Common myeloid progenitor, CD34-positive (primary cell): ENCODE measurements at regions not wholly inside any gene's neighbourhood (a gene's known extent, or its start where the extent isn't known, plus 50 kb on each side); places are given as distances from the start of the nearest gene placed in this dataset.
"Not testable (repeated sequence)": the region's sequence is repeated elsewhere in the genome, so short reads cannot be mapped to it uniquely, and the experiment has no call there.

Experiments
- CTCF ChIA-PET: fragments of 350-600 bp; sonication (Branson Sonifier 250); formaldehyde crosslinking; loops from one replicate; lab custom pipeline; 2021; ENCODE audit warnings: antibody characterized with exemption; lab: Charles Lee
- POLR2A ChIA-PET: fragments of 350-600 bp; sonication (Branson Sonifier 250); formaldehyde crosslinking; loops from one replicate; lab custom pipeline; 2021; ENCODE audit warnings: antibody characterized with exemption; lab: Charles Lee
- DNase-seq, 3 donors: peaks; one replicate each; pipeline versions ENCODE4 v3.0.0 to v3.0.0-alpha.2; 2013
- H3K27ac ChIP-seq, 2 experiments: 1 replicate in 1 of 2; 2 replicates in 1 of 2; pipeline ENCODE4 v1.7.0; 2013; ENCODE audit warnings: inconsistent platforms in 2 of 2, low read length in 2 of 2, mild to moderate bottlenecking in 2 of 2, low read depth in 1 of 2, moderate library complexity in 1 of 2; ENCODE audit not compliant: severe bottlenecking in 2 of 2, insufficient read depth in 1 of 2, poor library complexity in 1 of 2
- H3K27me3 ChIP-seq, 5 experiments: replicated peaks in 2 of 5; 1 replicate in 3 of 5; 2 replicates in 2 of 5; pipeline versions ENCODE4 v1.6.1 to v1.7.0; 2013; ENCODE audit warnings: low read length in 4 of 5, mild to moderate bottlenecking in 2 of 5, moderate library complexity in 2 of 5, inconsistent platforms in 1 of 5; ENCODE audit not compliant: insufficient read depth in 5 of 5, control insufficient read depth in 4 of 5
- H3K36me3 ChIP-seq, 4 experiments: 1 replicate in 2 of 4; 2 replicates in 2 of 4; pipeline versions ENCODE4 v1.6.1 to v1.7.0; 2013; ENCODE audit warnings: low read length in 3 of 4, control low read depth in 1 of 4, mild to moderate bottlenecking in 1 of 4; ENCODE audit not compliant: control insufficient read depth in 4 of 4, insufficient read depth in 4 of 4
- H3K4me1 ChIP-seq, 4 experiments: 1 replicate in 3 of 4; 2 replicates in 1 of 4; pipeline versions ENCODE4 v1.6.1 to v1.7.1; 2013; ENCODE audit warnings: low read length in 3 of 4, mild to moderate bottlenecking in 3 of 4, control low read depth in 1 of 4, inconsistent platforms in 1 of 4, moderate library complexity in 1 of 4; ENCODE audit not compliant: control insufficient read depth in 4 of 4, insufficient read depth in 4 of 4; ENCODE audit errors: control extremely low read depth in 1 of 4
- H3K4me3 ChIP-seq, 7 experiments: 1 replicate in 4 of 7; 2 replicates in 3 of 7; pipeline versions ENCODE4 v1.5.1 to v1.7.0; 2013; ENCODE audit warnings: mild to moderate bottlenecking in 7 of 7, low read length in 6 of 7, moderate library complexity in 6 of 7, inconsistent platforms in 2 of 7, low read depth in 2 of 7, control low read depth in 1 of 7; ENCODE audit not compliant: insufficient read depth in 4 of 7, control insufficient read depth in 1 of 7; ENCODE audit errors: extremely low read depth in 1 of 7
- H3K9me3 ChIP-seq, 5 experiments: 1 replicate in 4 of 5; 2 replicates in 1 of 5; pipeline versions ENCODE4 v1.6.1 to v1.7.1; 2013; ENCODE audit warnings: low read length in 4 of 5, mild to moderate bottlenecking in 2 of 5, inconsistent platforms in 1 of 5, low read depth in 1 of 5, moderate library complexity in 1 of 5; ENCODE audit not compliant: control insufficient read depth in 4 of 5, insufficient read depth in 2 of 5; ENCODE audit errors: control extremely low read depth in 1 of 5
- WGBS: methylation state at CpG from one replicate; pipeline ENCODE4 v1.1.5; 2013; ENCODE audit not compliant: insufficient coverage; 5-methylcytosine and 5-hydroxymethylcytosine counted together

DNA sequence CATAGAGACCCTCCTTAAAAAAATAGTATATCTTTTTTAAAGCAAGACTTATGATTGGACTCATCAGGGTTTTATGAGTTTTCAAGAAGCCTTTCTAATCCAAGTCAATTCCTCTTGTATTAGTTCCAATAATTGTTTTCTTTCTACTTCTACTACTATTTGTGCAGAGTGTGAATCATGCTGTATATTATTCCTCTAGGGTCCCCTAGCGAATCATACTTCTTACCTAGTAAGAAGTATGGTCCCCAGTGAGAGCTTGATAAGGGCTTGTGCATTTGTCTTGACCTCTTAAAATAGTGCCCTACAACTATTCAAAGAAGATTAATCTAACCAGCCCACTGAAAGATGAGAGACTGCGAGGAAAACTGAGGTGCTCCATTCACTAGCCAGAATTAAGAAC, 715.7 kb upstream of the ZP4 start:
- ChIA-PET POLR2A (no interaction called here), CTCF (interaction anchor here (1.0 to 1.4 kb wide), 3 partner anchors 14 to 354 kb away, joined by 3 to 4 read pairs (median 4); no protein-coding TSS in a partner anchor)

DNA sequence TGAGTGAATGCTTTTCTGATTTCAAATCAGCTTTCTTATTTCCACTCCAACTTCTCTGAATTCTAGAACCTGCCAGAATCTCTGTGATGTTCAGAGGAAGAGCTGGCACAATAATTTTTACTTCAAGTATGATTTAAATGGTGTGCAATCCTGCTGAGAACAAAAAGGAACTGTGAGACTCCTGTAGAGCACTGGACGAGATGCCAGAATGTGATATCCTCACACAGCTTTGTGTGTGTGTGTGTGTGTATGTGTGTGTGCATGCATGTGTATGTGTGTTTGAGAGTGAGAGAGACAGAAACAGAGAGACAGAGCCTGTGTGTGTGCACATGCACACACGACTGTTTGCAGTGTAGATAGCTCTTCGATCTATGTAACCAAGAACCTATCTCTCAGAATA, 713.6 kb upstream of the ZP4 start:
- H3K4me3 ChIP-seq: no peak overlapping the region

More for the DNA sequence above, 715.7 kb upstream of the ZP4 start:
- WGBS: 10% methylated on average over 1 of the region's 2 CpGs
- H3K27ac ChIP-seq: peak overlapping the region; percentile 11 to 74
- peaks cover 0 to 3% (median 0%) of the 10 kb centered on the region in 5 experiments for H3K9me3 ChIP-seq
- no peaks in the 10 kb centered on the region for H3K36me3 ChIP-seq
- H3K4me1 ChIP-seq: peaks cover 12 to 27% (median 14%) of the 10 kb centered on the region in 4 experiments
- H3K27me3 ChIP-seq: no peaks in the 10 kb centered on the region
- no peak for DNase-seq
- H3K4me3 ChIP-seq: peak overlapping the region in 3 of 7 experiments; percentile 11 to 48 (median 37)

DNA sequence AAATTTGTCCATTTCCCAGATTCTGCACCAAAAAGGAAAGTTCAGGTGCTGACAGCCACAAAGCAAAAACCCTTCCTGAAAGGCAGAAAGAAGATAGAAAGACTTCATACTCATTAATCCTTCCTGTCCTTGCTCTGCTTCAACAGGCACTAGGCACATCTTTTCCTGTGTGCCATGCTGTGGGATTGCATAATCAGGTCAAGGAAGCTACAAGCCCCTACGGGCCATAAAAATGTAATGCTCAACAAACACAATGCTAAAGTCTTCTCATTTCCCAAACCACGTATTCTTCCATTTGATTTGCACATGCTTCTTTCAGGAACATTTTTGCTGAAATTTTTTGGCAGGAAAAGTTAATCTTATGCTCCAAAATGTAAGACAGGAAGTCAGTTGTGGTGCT, 710.9 kb upstream of the ZP4 start:
- H3K36me3 ChIP-seq, POLR2A ChIA-PET, DNase-seq, H3K27me3 ChIP-seq, H3K9me3 ChIP-seq, H3K27ac ChIP-seq, H3K4me3 ChIP-seq: not testable (repeated sequence)
- H3K4me1 ChIP-seq: peaks cover under 1 to 11% (median 4%) of the 10 kb centered on the region in 4 experiments
- WGBS: no CpG with 5 or more reads among the region's 2 CpGs
- CTCF ChIA-PET: interaction anchor here (0.6 kb wide), 1 partner anchor 54 kb away, joined by 3 read pairs; no protein-coding TSS in a partner anchor

More for the DNA sequence above, 713.6 kb upstream of the ZP4 start:
- Histone ChIP-seq H3K27me3 (no peaks in the 10 kb centered on the region), H3K36me3 (no peaks in the 10 kb centered on the region), H3K9me3 (peaks cover 0 to 3% (median 0%) of the 10 kb centered on the region in 5 experiments), H3K27ac (no peak overlapping the region), H3K4me1 (peaks cover 12 to 27% (median 14%) of the 10 kb centered on the region in 4 experiments)
- 100% methylated on average over 1 of the region's 3 CpGs for WGBS
- ChIA-PET POLR2A (no interaction called here), CTCF (interaction anchor here (1.3 kb wide), 1 partner anchor 9 kb away, joined by 3 read pairs; no protein-coding TSS in a partner anchor)
- DNase-seq: no peak

DNA sequence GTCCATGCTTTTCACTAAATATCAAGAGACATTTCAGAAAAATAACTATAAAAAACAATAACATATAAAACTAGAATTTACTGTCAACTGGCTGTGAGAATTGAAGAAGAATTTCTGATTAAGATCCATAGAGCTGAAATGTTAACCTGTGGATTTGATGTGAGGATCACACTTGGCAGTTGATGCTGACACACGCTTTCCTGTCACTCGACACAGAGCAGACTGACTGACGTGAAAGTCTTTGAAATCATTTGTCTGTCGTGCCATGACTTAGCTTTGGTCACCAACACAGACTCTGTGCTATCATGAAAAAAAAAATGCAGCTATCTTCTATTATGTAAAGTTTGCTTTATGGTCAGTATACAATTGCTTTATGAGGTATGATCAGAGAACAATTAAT, 706.0 kb upstream of the ZP4 start:
- Histone ChIP-seq H3K27me3 (no peaks in the 10 kb centered on the region), H3K4me1 (peaks cover 0 to 2% (median 0%) of the 10 kb centered on the region in 4 experiments), H3K36me3 (no peaks in the 10 kb centered on the region), H3K9me3 (no peaks in the 10 kb centered on the region), H3K27ac (no peak overlapping the region), H3K4me3 (no peak overlapping the region)
- ChIA-PET CTCF (no interaction called here), POLR2A (no interaction called here)
- no peak for DNase-seq
- 74% methylated on average over 3 of the region's 4 CpGs for WGBS

- no peaks in the 10 kb centered on the region for H3K36me3 ChIP-seq
- POLR2A ChIA-PET: no interaction called here
Measured at GRCh38 chr1:238592621-238593020, 701.9 kb upstream of the ZP4 start.

DNA sequence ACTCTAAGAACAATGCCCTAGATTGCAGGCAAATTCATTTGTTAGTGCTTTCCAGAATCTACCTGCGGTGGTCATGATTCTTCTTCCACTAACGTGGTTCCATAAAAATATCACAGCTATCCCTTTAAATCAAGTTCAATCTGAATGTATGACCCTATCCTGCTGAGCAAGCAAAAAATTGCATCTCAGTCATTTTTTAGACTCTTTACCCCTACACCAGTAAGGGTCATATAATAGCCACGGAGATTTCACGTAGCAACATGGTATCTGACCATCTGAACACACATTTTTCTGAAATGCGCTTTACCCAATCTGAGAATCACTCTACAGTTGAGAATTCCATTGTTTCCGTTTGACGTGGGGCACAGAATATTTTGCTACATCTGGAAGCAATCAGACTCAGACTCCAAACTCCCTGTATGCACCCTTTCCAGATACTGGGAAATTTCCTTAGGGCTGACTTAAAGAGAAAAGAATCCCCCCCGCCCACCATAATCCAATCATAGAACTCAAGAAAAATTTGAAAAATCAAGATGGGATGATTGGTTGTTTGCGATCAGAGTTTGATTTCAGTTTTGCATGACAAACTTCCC, 699.2 kb upstream of the ZP4 start:
- Histone ChIP-seq H3K4me3 (no peak overlapping the region), H3K27me3 (no peaks in the 10 kb centered on the region), H3K36me3 (no peaks in the 10 kb centered on the region), H3K9me3 (no peaks in the 10 kb centered on the region), H3K4me1 (no peaks in the 10 kb centered on the region), H3K27ac (no peak overlapping the region)
- 98% methylated on average over 7 of the region's 9 CpGs for WGBS
- DNase-seq: no peak
- POLR2A ChIA-PET: no interaction called here
- CTCF ChIA-PET: no interaction called here

More at GRCh38 chr1:238592621-238593020, 701.9 kb upstream of the ZP4 start:
- no peak overlapping the region for H3K4me3 ChIP-seq
- no peak for DNase-seq
- no peaks in the 10 kb centered on the region for H3K4me1 ChIP-seq
- H3K27ac ChIP-seq: no peak overlapping the region
- no peaks in the 10 kb centered on the region for H3K27me3 ChIP-seq
- CTCF ChIA-PET: interaction anchor here (0.6 to 1.7 kb wide), 2 partner anchors 14 to 822 kb away, joined by 3 to 4 read pairs; no protein-coding TSS in a partner anchor
- no peaks in the 10 kb centered on the region for H3K9me3 ChIP-seq
- WGBS: 90% methylated on average over 7 of the region's 7 CpGs

- WGBS: 100% methylated on average over 2 of the region's 3 CpGs
- H3K27ac ChIP-seq: no peak overlapping the region
- DNase-seq: no peak
- H3K36me3 ChIP-seq: no peaks in the 10 kb centered on the region
- ChIA-PET CTCF (no interaction called here), POLR2A (no interaction called here)
- no peaks in the 10 kb centered on the region for H3K27me3 ChIP-seq
- no peak overlapping the region for H3K4me3 ChIP-seq
- no peaks in the 10 kb centered on the region for H3K4me1 ChIP-seq
- H3K9me3 ChIP-seq: no peaks in the 10 kb centered on the region
Measured at GRCh38 chr1:238582816-238583215, 692.1 kb upstream of the ZP4 start.
